DND-41 (cell line): ENCODE measurements at regions not wholly inside any gene's neighbourhood (a gene's known extent, or its start where the extent isn't known, plus 50 kb on each side); places are given as distances from the start of the nearest gene placed in this dataset.

Experiments
- ATAC-seq: fragments of 200-7000 bp; cut with Tn5 transposase; 3 replicates; pipeline ENCODE4 v1.9.1; 2021; ENCODE audit warnings: low read depth; ENCODE audit not compliant: insufficient read depth
- DNase-seq: peaks from one replicate; pipeline ENCODE4 v3.0.0-alpha.2; 2020
- H2AFZ ChIP-seq: 2 replicates; pipeline ENCODE4 v1.6.0; 2012; ENCODE audit warnings: low read depth, low read length
- H3K27ac ChIP-seq: 2 replicates; pipeline ENCODE4 v1.5.1; 2012; ENCODE audit warnings: low read length, inconsistent platforms
- H3K27me3 ChIP-seq: fragments of 200-600 bp; sonication (generic); 2 replicates; pipeline ENCODE4 v1.6.0; 2012; ENCODE audit warnings: low read length, mild to moderate bottlenecking, inconsistent platforms; ENCODE audit not compliant: insufficient read depth, poor library complexity
- H3K36me3 ChIP-seq: 2 replicates; pipeline ENCODE4 v1.5.1; 2012; ENCODE audit warnings: low read length, inconsistent platforms; ENCODE audit not compliant: insufficient read depth
- H3K4me1 ChIP-seq: 2 replicates; pipeline ENCODE4 v1.5.1; 2012; ENCODE audit warnings: mild to moderate bottlenecking, low read length; ENCODE audit not compliant: insufficient read depth
- H3K4me2 ChIP-seq: 2 replicates; pipeline ENCODE4 v1.6.0; 2012; ENCODE audit warnings: mild to moderate bottlenecking, moderate library complexity, low read length, inconsistent platforms; ENCODE audit not compliant: insufficient read depth
- H3K4me3 ChIP-seq, 2 experiments: fragments of 200-600 bp in 1 of 2; shearing (Covaris generic) in 1 of 2; 2 replicates each; pipeline ENCODE4 v1.5.1; 2012 to 2016; ENCODE audit warnings: inconsistent platforms in 2 of 2, low read length in 2 of 2, mild to moderate bottlenecking in 2 of 2, low read depth in 1 of 2, moderate library complexity in 1 of 2
- H3K79me2 ChIP-seq: 2 replicates; pipeline ENCODE4 v1.6.0; 2012; ENCODE audit warnings: low read length, inconsistent platforms; ENCODE audit not compliant: insufficient read depth
- H3K9ac ChIP-seq: 2 replicates; pipeline ENCODE4 v1.6.0; 2012; ENCODE audit warnings: low read depth, mild to moderate bottlenecking, inconsistent platforms, low read length, moderate library complexity
- H3K9me3 ChIP-seq: 2 replicates; pipeline ENCODE4 v1.5.1; 2012; ENCODE audit warnings: low read length, moderate library complexity, mild to moderate bottlenecking, inconsistent platforms; ENCODE audit not compliant: insufficient read depth, severe bottlenecking
- H4K20me1 ChIP-seq: 2 replicates; pipeline ENCODE4 v1.6.0; 2012; ENCODE audit warnings: low read length; ENCODE audit not compliant: insufficient read depth
- EZH2 ChIP-seq: IDR thresholded peaks from 3 replicates; pipeline ENCODE4 v1.6.1; 2012; ENCODE audit warnings: borderline replicate concordance, low read depth, mild to moderate bottlenecking, moderate library complexity, low read length, inconsistent platforms; ENCODE audit not compliant: severe bottlenecking
- TF ChIP-seq, protein P1 (sequence below): IDR thresholded peaks from 2 replicates; pipeline ENCODE4 v1.5.1; 2012; ENCODE audit warnings: borderline replicate concordance, low read length, moderate library complexity, mild to moderate bottlenecking; ENCODE audit not compliant: poor library complexity, severe bottlenecking; ENCODE audit errors: extremely low read depth

DNA sequence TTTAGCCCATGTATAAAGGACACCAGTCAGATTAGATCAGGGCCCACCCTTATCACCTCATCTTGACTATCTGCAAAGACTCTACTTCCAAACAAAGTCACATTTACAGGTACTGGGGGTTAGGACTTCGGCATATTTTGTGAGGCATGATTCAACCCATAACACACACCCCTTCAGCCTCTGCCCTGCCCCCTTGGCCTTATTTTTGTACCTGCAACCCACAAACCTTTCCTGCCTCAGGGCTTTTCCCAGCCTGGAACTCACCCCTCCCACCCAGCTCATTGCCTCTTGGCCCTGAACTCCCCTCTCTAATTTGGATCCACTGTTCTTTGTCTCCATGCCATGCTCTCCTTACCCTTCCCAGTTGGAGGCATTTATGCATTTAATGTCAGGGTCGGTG, 1116.9 kb downstream of the TBC1D22A start:
- H3K9me3 ChIP-seq, result no peaks in the 10 kb centered on the region
- no peak for DNase-seq
- TF ChIP-seq EZH2, result no peak
- TF ChIP-seq, protein P1, sequence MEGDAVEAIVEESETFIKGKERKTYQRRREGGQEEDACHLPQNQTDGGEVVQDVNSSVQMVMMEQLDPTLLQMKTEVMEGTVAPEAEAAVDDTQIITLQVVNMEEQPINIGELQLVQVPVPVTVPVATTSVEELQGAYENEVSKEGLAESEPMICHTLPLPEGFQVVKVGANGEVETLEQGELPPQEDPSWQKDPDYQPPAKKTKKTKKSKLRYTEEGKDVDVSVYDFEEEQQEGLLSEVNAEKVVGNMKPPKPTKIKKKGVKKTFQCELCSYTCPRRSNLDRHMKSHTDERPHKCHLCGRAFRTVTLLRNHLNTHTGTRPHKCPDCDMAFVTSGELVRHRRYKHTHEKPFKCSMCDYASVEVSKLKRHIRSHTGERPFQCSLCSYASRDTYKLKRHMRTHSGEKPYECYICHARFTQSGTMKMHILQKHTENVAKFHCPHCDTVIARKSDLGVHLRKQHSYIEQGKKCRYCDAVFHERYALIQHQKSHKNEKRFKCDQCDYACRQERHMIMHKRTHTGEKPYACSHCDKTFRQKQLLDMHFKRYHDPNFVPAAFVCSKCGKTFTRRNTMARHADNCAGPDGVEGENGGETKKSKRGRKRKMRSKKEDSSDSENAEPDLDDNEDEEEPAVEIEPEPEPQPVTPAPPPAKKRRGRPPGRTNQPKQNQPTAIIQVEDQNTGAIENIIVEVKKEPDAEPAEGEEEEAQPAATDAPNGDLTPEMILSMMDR, result no peak

DNA sequence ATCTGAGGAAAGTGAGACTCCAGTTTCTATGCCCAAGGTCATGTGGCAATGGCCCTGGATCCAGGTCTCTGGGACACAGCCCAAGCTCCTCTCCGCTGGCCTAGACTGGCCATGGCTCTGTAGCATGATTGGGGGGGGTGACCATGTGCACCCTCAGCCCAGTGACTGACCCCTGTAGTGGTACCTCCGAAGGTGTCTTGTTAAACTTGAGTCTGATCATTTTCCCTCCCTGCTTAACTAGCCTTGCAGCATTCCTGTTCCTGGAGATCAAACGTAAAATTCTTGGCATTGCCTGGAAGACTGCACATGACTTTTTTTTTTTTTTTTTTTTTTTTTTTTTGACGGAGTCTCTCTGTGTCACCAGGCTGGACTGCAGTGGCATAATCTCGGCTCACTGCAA, 1116.0 kb downstream of the TBC1D22A start:
- no peaks in the 10 kb centered on the region for H4K20me1 ChIP-seq
- no peaks in the 10 kb centered on the region for H3K36me3 ChIP-seq
- TF ChIP-seq EZH2, result no peak
- TF ChIP-seq, protein P1, result no peak
- H3K9ac ChIP-seq, result no peak overlapping the region
- H3K9me3 ChIP-seq, result no peaks in the 10 kb centered on the region
- H3K4me3 ChIP-seq, result no peak overlapping the region
- no peak overlapping the region for H3K27ac ChIP-seq
- no peak for ATAC-seq
- H3K27me3 ChIP-seq, result no peaks in the 10 kb centered on the region
- no peak overlapping the region for H2AFZ ChIP-seq
- no peaks in the 10 kb centered on the region for H3K4me1 ChIP-seq
- no peaks in the 10 kb centered on the region for H3K79me2 ChIP-seq
- no peak overlapping the region for H3K4me2 ChIP-seq
- no peak for DNase-seq

More for the DNA sequence above, 1116.9 kb downstream of the TBC1D22A start:
- Histone ChIP-seq H3K9ac (no peak overlapping the region), H4K20me1 (no peaks in the 10 kb centered on the region), H3K4me2 (no peak overlapping the region), H2AFZ (no peak overlapping the region), H3K4me3 (no peak overlapping the region), H3K27me3 (no peaks in the 10 kb centered on the region), H3K36me3 (no peaks in the 10 kb centered on the region), H3K79me2 (no peaks in the 10 kb centered on the region), H3K4me1 (no peaks in the 10 kb centered on the region), H3K27ac (no peak overlapping the region)
- no peak for ATAC-seq

DNA sequence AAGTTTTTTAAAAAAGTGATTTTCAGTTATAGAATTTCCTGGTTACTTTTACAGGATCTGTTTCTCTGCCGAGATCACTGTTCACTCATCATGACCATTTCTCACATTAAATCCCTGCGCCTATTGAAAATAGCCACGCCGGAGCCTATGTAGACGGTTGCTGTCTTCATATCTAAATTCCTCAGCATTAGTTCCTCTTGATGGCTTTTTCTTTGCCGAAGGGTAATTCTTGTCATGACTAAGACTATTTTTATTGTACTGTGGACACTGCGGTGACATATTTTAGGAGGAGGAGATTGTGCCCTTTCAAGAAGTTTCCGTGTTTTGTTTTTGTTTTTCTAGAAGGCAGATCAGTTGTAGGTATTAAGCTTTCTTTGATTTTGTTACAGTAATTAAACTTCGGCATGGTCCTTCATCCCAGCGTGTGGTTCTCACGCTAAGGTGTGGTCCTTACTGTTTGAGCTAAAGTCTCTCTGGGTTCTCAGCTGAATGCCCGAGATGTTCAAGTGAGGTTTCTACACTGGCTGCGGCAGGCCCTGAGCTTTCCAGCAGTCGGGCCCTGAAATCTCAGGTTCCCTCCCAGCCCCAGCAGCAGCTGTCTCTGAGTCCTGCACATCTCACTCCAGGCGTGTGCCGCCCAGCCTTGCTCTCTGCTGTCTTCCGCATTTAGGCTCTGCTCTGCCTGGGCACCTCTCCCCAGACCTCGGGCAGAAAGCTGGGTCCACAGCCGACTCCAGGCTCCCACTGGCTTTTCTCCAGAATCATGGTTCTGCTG, 1110.5 kb downstream of the TBC1D22A start:
- no peak for DNase-seq
- Histone ChIP-seq H2AFZ (0 out of 2 replicates have a peak overlapping the region, but pooled peaks have one; percentile 0), H3K27me3 (no peaks in the 10 kb centered on the region), H3K4me1 (no peaks in the 10 kb centered on the region), H3K79me2 (no peaks in the 10 kb centered on the region), H3K27ac (no peak overlapping the region), H4K20me1 (no peaks in the 10 kb centered on the region), H3K9me3 (peaks cover 8% of the 10 kb centered on the region), H3K36me3 (no peaks in the 10 kb centered on the region), H3K9ac (no peak overlapping the region), H3K4me2 (no peak overlapping the region), H3K4me3 (no peak overlapping the region)
- TF ChIP-seq, protein P1, result no peak
- no peak for TF ChIP-seq EZH2
- no peak for ATAC-seq
